Neutrophil (primary cell): ENCODE measurements at regions not wholly inside any gene's neighbourhood (a gene's known extent, or its start where the extent isn't known, plus 50 kb on each side); places are given as distances from the start of the nearest gene placed in this dataset.

Experiments used
- H3K27ac ChIP-seq: fragments of 200-600 bp; sonication (generic); 2 replicates; pipeline ENCODE4 v1.5.1; 2016; ENCODE audit warnings: mild to moderate bottlenecking, moderate library complexity
- H3K27me3 ChIP-seq: fragments of 200-600 bp; sonication (generic); 2 replicates; pipeline ENCODE4 v1.6.0; 2016; ENCODE audit warnings: mild to moderate bottlenecking
- H3K36me3 ChIP-seq: fragments of 200-600 bp; sonication (generic); 2 replicates; pipeline ENCODE4 v1.5.1; 2017
- H3K4me1 ChIP-seq, 2 experiments: fragments of 200-600 bp in 1 of 2; sonication (generic) in 1 of 2; 1 replicate in 1 of 2; 2 replicates in 1 of 2; pipeline versions ENCODE4 v1.5.1 to v1.6.1; 2013 to 2016; ENCODE audit warnings: low read depth in 1 of 2, low read length in 1 of 2, mild to moderate bottlenecking in 1 of 2, moderate library complexity in 1 of 2; ENCODE audit not compliant: control insufficient read depth in 1 of 2, insufficient read depth in 1 of 2
- H3K4me3 ChIP-seq, 2 experiments: fragments of 200-600 bp in 1 of 2; sonication (generic) in 1 of 2; 1 replicate in 1 of 2; 2 replicates in 1 of 2; pipeline ENCODE4 v1.5.1; 2013 to 2016; ENCODE audit warnings: low read depth in 1 of 2, low read length in 1 of 2, mild to moderate bottlenecking in 1 of 2, moderate library complexity in 1 of 2
- H3K9me3 ChIP-seq: fragments of 200-600 bp; sonication (generic); 2 replicates; pipeline ENCODE4 v1.5.1; 2016
- CTCF ChIP-seq: fragments of 200-600 bp; sonication (generic); IDR thresholded peaks from 2 replicates; pipeline ENCODE4 v1.5.1; 2016; ENCODE audit warnings: antibody characterized with exemption

DNA sequence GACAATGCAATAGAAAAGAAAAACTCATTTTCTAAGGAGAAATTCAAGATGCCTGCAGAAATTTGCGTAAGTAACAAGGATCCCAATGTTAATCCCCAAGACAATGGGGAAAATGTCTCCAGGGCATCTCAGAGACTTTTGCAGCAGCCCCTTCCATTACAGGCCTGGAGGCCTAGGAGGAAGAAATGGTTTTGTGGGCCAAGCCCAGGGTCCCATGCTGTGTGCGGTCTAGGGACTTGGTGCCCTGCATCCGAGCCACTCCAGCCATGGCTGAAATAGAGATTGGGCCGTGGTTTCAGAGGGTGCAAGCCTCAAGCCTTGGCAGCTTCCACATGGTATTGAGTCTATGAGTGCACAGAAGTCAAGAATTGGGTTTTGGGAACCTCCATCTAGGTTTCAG is 103.9 kb upstream of the ACVR1 start:
- Histone ChIP-seq H3K4me3 (no peak overlapping the region), H3K4me1 (no peaks in the 10 kb centered on the region), H3K9me3 (peaks cover 4% of the 10 kb centered on the region), H3K27me3 (no peaks in the 10 kb centered on the region), H3K27ac (no peak overlapping the region), H3K36me3 (no peaks in the 10 kb centered on the region)
- no peak for TF ChIP-seq CTCF

GRCh38 chr2:157971702-157972101 is 95.6 kb upstream of the ACVR1 start:
- H3K27ac ChIP-seq, result no peak overlapping the region
- H3K4me1 ChIP-seq, result no peaks in the 10 kb centered on the region
- H3K4me3 ChIP-seq, result no peak overlapping the region
- H3K36me3 ChIP-seq, result no peaks in the 10 kb centered on the region
- no peaks in the 10 kb centered on the region for H3K9me3 ChIP-seq
- H3K27me3 ChIP-seq, result no peaks in the 10 kb centered on the region
- TF ChIP-seq CTCF, result no peak

- no peak for TF ChIP-seq CTCF
- no peaks in the 10 kb centered on the region for H3K4me1 ChIP-seq
- no peaks in the 10 kb centered on the region for H3K36me3 ChIP-seq
- H3K4me3 ChIP-seq, result no peak overlapping the region
- H3K27ac ChIP-seq, result no peak overlapping the region
- no peaks in the 10 kb centered on the region for H3K27me3 ChIP-seq
- H3K9me3 ChIP-seq, result no peaks in the 10 kb centered on the region
Measured at GRCh38 chr2:157967856-157968255, 91.7 kb upstream of the ACVR1 start.

DNA sequence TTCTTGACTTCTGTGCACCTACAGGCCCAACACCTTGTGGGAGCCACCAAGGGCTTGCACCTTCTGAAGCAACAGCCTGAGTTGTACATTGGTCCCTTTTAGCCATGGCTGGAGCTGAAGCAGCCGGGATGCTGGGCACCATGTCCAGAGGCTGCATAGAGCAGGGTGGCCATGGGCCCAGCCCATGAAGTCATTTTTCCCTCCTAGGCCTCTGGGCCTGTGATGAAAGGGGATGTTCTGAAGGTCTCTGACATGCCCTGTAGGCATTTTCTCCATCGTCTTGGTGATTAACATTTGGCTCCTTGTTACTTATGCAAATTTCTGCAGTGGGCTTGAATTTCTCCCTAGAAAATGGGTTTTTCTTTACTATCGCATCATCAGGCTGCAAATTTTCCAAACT is 83.1 kb upstream of the ACVR1 start:
- TF ChIP-seq CTCF, result no peak
- Histone ChIP-seq H3K27me3 (no peaks in the 10 kb centered on the region), H3K36me3 (no peaks in the 10 kb centered on the region)

DNA sequence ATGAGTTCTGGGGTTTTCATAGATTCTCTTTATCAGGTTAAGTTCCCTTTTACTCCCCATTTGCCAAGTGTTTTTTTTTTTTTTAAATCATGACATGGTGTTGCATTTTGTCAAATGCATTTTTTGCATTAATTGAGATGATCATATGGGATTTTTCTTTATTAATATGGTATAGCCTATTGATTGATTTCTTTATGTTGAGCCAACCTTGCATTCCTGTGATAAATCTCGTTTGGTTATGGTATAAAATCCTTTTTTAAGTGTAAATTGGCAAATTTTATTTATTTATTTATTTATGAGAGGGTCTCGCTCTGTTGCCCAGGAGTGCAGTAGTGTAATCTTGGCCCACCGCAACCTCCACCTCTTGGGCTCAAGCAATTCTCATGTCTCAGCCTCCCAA is 81.5 kb upstream of the ACVR1 start:
- no peaks in the 10 kb centered on the region for H3K4me1 ChIP-seq
- no peak for TF ChIP-seq CTCF
- no peak overlapping the region for H3K27ac ChIP-seq
- H3K4me3 ChIP-seq, result no peak overlapping the region
- H3K27me3 ChIP-seq, result no peaks in the 10 kb centered on the region
- no peaks in the 10 kb centered on the region for H3K36me3 ChIP-seq
- peaks cover 11% of the 10 kb centered on the region for H3K9me3 ChIP-seq

More for the DNA sequence above, 83.1 kb upstream of the ACVR1 start:
- no peaks in the 10 kb centered on the region for H3K4me1 ChIP-seq
- H3K9me3 ChIP-seq, result peaks cover 11% of the 10 kb centered on the region
- H3K4me3 ChIP-seq, result no peak overlapping the region
- H3K27ac ChIP-seq, result no peak overlapping the region

DNA sequence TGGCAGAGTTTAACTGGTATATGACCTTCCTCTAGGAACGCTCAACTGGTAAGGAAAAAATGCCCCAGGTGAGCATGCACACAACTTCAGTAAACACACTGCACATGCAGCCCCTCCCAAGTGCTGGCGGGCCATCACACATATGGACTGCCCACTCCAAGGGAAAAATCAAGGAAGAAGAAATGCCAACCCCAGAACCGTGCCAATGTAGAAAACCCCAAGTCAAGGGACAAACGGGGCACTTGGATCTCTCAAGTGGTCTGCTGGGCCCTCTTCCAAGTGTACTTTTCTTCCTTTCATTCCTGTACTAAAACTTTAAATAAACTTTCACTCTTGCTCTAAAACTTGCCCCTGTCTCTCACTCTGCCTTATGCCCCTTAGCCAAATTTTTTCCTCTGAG is 76.4 kb upstream of the ACVR1 start:
- no peak overlapping the region for H3K4me3 ChIP-seq
- H3K4me1 ChIP-seq, result no peaks in the 10 kb centered on the region
- peaks cover 11% of the 10 kb centered on the region for H3K9me3 ChIP-seq
- no peak overlapping the region for H3K27ac ChIP-seq
- no peaks in the 10 kb centered on the region for H3K27me3 ChIP-seq
- TF ChIP-seq CTCF, result no peak
- no peaks in the 10 kb centered on the region for H3K36me3 ChIP-seq
